ENCODE measurements at regions not wholly inside any gene's neighbourhood (a gene's known extent, or its start where the extent isn't known, plus 50 kb on each side); places are given as distances from the start of the nearest gene placed in this dataset.
"Not testable (repeated sequence)": the region's sequence is repeated elsewhere in the genome, so short reads cannot be mapped to it uniquely, and the experiment has no call there.

DNA sequence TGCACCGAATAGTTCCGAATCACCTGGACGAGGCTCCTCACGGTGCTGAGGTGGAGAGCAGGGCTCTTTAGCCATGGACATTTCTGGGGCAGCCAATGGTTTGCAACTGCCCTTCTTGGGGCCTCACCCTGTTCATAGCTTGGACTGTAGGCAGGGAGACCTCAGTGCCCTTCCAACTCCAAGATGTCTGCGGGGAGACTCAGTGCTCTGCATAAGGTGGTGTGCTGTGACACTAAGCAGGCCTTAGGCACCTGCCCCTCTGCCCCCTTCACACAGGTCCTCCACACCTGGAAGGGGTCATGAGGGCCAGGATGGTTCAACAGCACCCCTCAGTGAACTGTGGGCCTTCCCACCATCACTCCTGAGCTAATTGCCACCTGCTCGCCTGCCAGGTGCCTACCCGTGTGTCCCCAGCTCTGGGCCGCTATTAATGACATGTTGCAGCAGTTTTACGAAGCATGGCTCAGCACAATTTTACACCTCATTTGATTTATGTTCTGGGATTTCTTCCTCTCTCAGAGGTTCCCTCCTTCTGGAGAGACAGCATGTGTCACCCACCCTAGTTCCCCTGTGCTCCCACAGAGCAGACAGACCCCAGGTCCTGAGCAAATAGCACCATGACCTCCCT is 101.2 kb upstream of the SMAD3 start:
- DNase-seq (ENCODE audit: low spot score) = no peak
- ATAC-seq = no peak
- intact Hi-C loops (cut with DNase I) = no loop called here

DNA sequence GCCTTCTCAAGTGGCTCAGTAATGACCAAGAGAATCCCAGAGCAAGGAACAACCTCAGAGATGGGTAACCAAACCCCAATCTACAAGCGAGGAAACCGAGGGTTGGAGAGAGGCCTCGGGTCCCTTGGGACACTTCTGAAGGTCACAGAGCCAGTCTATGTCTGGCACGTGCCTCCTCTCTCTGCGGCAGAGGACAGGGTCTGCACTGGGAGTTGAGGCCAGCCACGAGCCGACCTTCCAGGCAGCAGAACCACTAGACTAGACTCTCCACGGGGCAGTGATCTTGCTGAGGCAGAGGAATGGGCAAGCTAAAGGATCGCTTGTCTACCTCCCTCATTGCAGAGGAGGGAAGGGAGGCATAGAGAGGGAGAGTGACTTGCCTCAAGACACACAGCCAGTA is 100.6 kb upstream of the SMAD3 start:
- DNase-seq (ENCODE audit: low spot score) = no peak
- ATAC-seq = no peak
- intact Hi-C loops (cut with DNase I) = no loop called here

- intact Hi-C loops (cut with DNase I) = no loop called here
- DNase-seq (ENCODE audit: low spot score) = no peak
- no peak for ATAC-seq
Measured at GRCh38 chr15:66965201-66965900, 100.1 kb upstream of the SMAD3 start.

- DNase-seq (ENCODE audit: low spot score) = no peak
- intact Hi-C loops (cut with DNase I) = no loop called here
Measured at GRCh38 chr15:66966256-66966655, 99.1 kb upstream of the SMAD3 start.

GRCh38 chr15:66968806-66969596 is 96.4 kb upstream of the SMAD3 start:
- no peak for DNase-seq (ENCODE audit: low spot score)

More at GRCh38 chr15:66966256-66966655, 99.1 kb upstream of the SMAD3 start:
- no peak for ATAC-seq

GRCh38 chr15:66974131-66974530 is 91.3 kb upstream of the SMAD3 start:
- ATAC-seq = not testable (repeated sequence)

More at GRCh38 chr15:66968806-66969596, 96.4 kb upstream of the SMAD3 start:
- no peak for ATAC-seq
- intact Hi-C loops (cut with DNase I) = no loop called here

DNA sequence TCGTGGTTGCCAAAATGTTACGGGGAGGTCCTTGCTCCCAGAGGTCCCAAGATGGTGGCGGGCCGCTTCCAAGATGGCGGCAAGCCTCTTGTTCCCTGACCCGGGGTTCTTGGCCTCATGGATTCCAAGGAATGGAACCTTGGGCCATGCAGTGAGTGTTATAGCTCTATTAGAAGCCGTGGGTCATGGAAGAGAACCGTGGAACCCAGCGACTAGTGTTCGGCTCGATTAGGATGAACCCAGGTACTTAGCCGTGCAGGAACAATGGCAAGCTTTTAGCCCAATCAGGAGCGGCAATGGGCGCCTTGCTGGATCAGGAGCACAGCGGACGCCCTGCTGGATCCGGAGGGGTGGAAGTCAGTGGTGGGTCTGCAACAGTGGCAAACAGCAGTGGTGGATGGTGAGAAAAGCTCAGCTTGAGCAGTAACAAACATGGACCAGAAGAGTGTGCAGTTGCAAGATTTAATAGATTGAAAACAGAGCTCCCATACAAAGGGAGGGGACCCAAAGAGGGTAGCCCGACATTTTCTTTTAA is 89.2 kb upstream of the SMAD3 start:
- DNase-seq (ENCODE audit: low spot score); ATAC-seq; intact Hi-C loops (cut with DNase I): not testable (repeated sequence)

More at GRCh38 chr15:66974131-66974530, 91.3 kb upstream of the SMAD3 start:
- DNase-seq (ENCODE audit: low spot score); intact Hi-C loops (cut with DNase I): not testable (repeated sequence)

GRCh38 chr15:66980326-66980725 is 85.1 kb upstream of the SMAD3 start:
- DNase-seq (ENCODE audit: low spot score); intact Hi-C loops (cut with DNase I); ATAC-seq: not testable (repeated sequence)

- intact Hi-C loops (cut with DNase I) = no loop called here
Measured at GRCh38 chr15:66981771-66982170, 83.6 kb upstream of the SMAD3 start.

GRCh38 chr15:66982250-66982649 is 83.2 kb upstream of the SMAD3 start:
- ATAC-seq (no peak), DNase-seq (ENCODE audit: low spot score) (no peak)
- intact Hi-C loops (cut with DNase I) = no loop called here

More at GRCh38 chr15:66981771-66982170, 83.6 kb upstream of the SMAD3 start:
- DNase-seq (ENCODE audit: low spot score) (no peak), ATAC-seq (no peak)

- DNase-seq (ENCODE audit: low spot score) = no peak
- intact Hi-C loops (cut with DNase I) = no loop called here
- no peak for ATAC-seq
Measured at GRCh38 chr15:66982816-66983215, 82.6 kb upstream of the SMAD3 start.

DNA sequence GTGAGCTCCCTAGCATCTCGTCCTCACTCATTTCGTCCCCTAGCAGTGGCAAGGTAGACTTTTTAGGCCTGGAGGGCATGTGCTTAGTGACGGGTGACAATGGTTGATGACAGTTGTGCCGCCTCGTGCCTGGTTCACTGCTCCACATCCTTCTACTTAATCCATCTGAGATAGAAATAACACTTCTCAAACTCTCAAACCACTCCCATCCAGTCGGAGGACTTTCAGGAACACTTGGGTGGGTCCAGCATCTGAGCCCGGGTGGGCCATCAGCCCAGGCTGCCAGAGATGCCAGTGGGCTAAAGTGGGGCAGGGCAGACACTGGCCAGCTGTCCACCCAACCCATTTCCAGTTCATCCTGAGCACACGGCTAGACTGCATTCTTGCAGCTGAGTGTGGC is 79.7 kb upstream of the SMAD3 start:
- intact Hi-C loops (cut with DNase I) = no loop called here
- DNase-seq (ENCODE audit: low spot score) (no peak), ATAC-seq (no peak)

DNA sequence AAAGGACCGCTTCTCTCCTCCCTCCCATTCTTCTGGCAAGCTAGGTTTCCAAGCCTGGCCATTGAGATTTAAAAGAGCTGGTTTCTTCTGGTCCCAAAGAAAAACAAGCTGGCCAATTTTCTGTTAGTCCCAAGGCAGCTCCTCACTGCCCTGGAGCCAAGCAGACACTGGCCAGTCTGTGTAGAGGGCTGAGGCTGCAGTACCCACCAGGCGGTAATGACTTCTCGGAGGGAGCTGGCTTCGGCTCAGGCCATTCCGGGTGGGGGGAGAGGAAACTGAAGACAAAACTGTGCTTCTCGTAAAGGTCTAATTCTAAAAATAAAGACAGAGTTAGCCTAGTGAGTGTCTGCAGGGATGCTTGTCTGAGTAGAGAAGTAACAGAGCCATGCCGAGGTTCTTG is 78.5 kb upstream of the SMAD3 start:
- DNase-seq (ENCODE audit: low spot score) (no peak), ATAC-seq (no peak)
- intact Hi-C loops (cut with DNase I) = no loop called here

DNA sequence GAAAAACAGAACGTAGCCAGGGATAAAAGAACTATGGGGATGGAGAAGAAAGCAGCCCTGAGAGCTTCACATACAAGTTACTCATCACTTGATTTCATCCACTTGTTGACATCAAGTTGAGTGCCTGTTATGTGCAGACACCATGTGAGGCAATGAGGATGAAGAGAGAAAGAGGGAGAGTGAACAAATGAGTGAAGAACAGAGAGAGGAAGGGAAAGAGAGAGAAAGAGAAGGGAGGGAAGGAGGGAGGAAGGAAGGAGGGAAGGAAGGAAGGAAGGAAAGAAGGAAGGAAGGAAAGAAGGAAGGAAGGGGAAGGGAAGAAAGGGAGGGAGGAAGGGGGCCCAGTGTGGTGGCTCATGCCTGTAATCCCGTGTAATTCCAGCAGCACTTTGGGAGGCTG is 72.3 kb upstream of the SMAD3 start:
- intact Hi-C loops (cut with DNase I) = no loop called here

GRCh38 chr15:66993874-66994696 is 71.3 kb upstream of the SMAD3 start:
- intact Hi-C loops (cut with DNase I) = no loop called here
- DNase-seq (ENCODE audit: low spot score) (no peak), ATAC-seq (no peak)

More for the DNA sequence above, 72.3 kb upstream of the SMAD3 start:
- DNase-seq (ENCODE audit: low spot score) (no peak), ATAC-seq (no peak)

DNA sequence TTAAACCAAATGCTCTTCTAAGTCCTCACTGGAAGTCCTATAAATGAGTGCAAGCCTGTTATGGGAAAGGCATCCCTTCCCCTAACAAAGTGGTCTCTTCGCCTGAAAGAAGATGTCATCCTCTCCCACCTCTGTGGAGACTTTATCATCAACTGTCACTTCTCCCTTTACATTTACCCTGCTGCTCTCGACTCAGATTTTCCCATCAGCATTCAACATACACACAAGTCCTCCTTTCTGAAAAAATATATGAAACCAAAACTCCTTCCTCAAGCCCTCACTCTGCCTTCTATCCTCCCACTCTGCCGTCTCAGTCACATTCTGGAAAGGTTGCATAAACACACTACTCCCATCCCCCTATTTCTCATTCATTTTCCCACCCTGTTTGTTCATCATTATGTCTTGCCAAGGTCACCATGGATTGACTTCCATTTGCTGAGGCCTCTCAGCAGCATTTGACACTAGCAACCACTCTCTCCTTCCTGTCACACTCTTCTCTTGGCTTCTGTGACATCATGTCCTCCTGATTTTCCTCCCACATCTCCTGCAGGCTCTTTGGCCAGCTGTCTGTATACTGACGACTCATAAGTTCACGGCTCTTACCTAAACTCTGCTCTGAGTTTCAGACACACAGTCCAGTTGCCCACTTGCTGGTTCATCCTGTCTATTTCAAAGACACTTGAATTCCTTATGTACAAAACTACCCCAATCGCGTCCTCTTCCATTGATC is 70.3 kb upstream of the SMAD3 start:
- DNase-seq (ENCODE audit: low spot score) = no peak
- ATAC-seq = no peak
- intact Hi-C loops (cut with DNase I) = no loop called here

DNA sequence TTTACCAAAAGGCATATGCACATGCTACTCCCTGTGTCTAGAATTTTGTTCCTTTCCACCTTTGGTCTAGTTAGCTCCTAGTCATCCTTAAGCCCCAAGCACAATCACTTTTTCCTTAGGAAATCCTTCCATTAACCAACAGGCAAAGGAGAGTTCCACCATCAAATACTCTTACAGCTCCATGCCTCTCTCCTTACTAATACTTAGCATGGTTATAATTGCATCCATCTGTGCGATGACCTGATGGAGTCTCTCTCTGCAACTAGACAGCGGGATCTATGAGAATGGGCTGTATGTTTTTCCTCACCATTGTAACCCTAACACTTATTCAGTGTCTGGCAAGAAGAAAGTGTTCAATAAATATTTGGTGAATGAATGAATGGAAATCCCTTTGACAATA is 69.3 kb upstream of the SMAD3 start:
- intact Hi-C loops (cut with DNase I) = no loop called here
- DNase-seq (ENCODE audit: low spot score) (no peak), ATAC-seq (no peak)

DNA sequence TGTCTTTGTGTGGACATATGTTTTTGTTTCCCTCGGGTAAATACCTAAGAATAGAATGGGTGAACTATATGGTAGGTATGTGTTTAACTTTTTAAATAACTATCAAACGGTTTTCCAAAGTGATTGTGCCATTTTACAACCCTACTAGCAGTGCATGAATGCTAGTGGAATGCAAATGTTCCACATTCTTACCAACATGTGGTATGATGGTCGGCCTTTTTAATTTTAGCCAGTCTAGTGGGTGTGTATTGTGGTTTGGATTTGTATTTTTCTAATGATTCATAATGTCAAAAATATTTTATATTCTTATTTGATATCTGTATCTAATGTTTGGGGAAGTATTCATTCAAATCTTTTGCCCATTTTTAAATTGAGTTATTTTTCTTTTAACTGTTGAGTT is 68.2 kb upstream of the SMAD3 start:
- intact Hi-C loops (cut with DNase I) = no loop called here
- ATAC-seq (no peak), DNase-seq (ENCODE audit: low spot score) (no peak)

Measured in sciatic nerve (tissue), 2 donors.